Neural cell (in vitro differentiated cells): ENCODE measurements at regions not wholly inside any gene's neighbourhood (a gene's known extent, or its start where the extent isn't known, plus 50 kb on each side); places are given as distances from the start of the nearest gene placed in this dataset.

Experiments used
- H2AFZ ChIP-seq: fragments of 200-600, 300-800 bp; sonication (generic), shearing (Covaris generic); 2 replicates; pipeline ENCODE4 v1.6.0; 2014; ENCODE audit warnings: low read depth, mild to moderate bottlenecking, antibody characterized with exemption, low read length, moderate library complexity
- H3F3A ChIP-seq: fragments of 200-600 bp; shearing (Covaris generic); 2 replicates; pipeline ENCODE4 v1.6.1; 2016; ENCODE audit warnings: mild to moderate bottlenecking, moderate library complexity, mixed read lengths, antibody characterized with exemption, low read length; ENCODE audit not compliant: insufficient read depth, poor library complexity, severe bottlenecking
- H3K27ac ChIP-seq: fragments of 200-600, 300-800 bp; sonication (generic), shearing (Covaris generic); 2 replicates; pipeline ENCODE4 v1.5.1; 2014; ENCODE audit warnings: mild to moderate bottlenecking, low read length, moderate library complexity
- H3K27me3 ChIP-seq: fragments of 300-800, 200-600 bp; sonication (generic), shearing (Covaris generic); 2 replicates; pipeline ENCODE4 v1.6.0; 2014; ENCODE audit warnings: mild to moderate bottlenecking, low read depth, low read length, moderate library complexity; ENCODE audit not compliant: insufficient read depth
- H3K36me3 ChIP-seq: fragments of 300-800, 200-600 bp; sonication (generic), shearing (Covaris generic); 2 replicates; pipeline ENCODE4 v1.5.1; 2014; ENCODE audit warnings: mild to moderate bottlenecking, antibody characterized with exemption, low read length, moderate library complexity; ENCODE audit not compliant: insufficient read depth
- H3K4me2 ChIP-seq: fragments of 300-800, 200-600 bp; sonication (generic), shearing (Covaris generic); 2 replicates; pipeline ENCODE4 v1.6.0; 2014; ENCODE audit warnings: mild to moderate bottlenecking, low read length
- H3K4me3 ChIP-seq: fragments of 300-800, 200-600 bp; sonication (generic), shearing (Covaris generic); 2 replicates; pipeline ENCODE4 v1.5.1; 2014; ENCODE audit warnings: mild to moderate bottlenecking, low read length, moderate library complexity
- H3K79me2 ChIP-seq: fragments of 200-600 bp; shearing (Covaris generic); replicated peaks from 2 replicates; pipeline ENCODE4 v1.6.0; 2014; ENCODE audit warnings: mild to moderate bottlenecking, low read length, moderate library complexity; ENCODE audit not compliant: insufficient read depth
- H3K9ac ChIP-seq: fragments of 300-800, 200-600 bp; sonication (generic), shearing (Covaris generic); 2 replicates; pipeline ENCODE4 v1.6.1; 2016; ENCODE audit warnings: mild to moderate bottlenecking, low read length, mixed read lengths
- H3K9me2 ChIP-seq: fragments of 200-600 bp; shearing (Covaris generic); 2 replicates; pipeline ENCODE4 v1.6.1; 2016; ENCODE audit warnings: mild to moderate bottlenecking, low read length, mixed read lengths; ENCODE audit not compliant: insufficient read depth
- H3K9me3 ChIP-seq: fragments of 200-600, 300-800 bp; sonication (generic), shearing (Covaris generic); 2 replicates; pipeline ENCODE4 v1.6.1; 2016; ENCODE audit warnings: mild to moderate bottlenecking, mixed run types, low read length, moderate library complexity, mixed read lengths
- H4K20me1 ChIP-seq: fragments of 200-600 bp; shearing (Covaris generic); 2 replicates; pipeline ENCODE4 v1.6.1; 2016; ENCODE audit warnings: mild to moderate bottlenecking, mixed run types; ENCODE audit not compliant: insufficient read depth
- EZH2 ChIP-seq: fragments of 200-600, 300-800 bp; shearing (Covaris generic), sonication (generic); IDR thresholded peaks from 2 replicates; pipeline ENCODE4 v1.6.1; 2014; ENCODE audit warnings: antibody characterized with exemption, low read length, borderline replicate concordance, mild to moderate bottlenecking; ENCODE audit not compliant: insufficient read depth, poor library complexity, severe bottlenecking
- RAD21 ChIP-seq: fragments of 450-650 bp; conservative IDR thresholded peaks from 2 replicates; pipeline ENCODE4 v1.6.1; 2014; ENCODE audit warnings: antibody characterized with exemption, mild to moderate bottlenecking, moderate library complexity
- REST ChIP-seq: IDR thresholded peaks from 2 replicates; pipeline ENCODE4 v1.6.1; 2012; ENCODE audit warnings: borderline replicate concordance
- SMC3 ChIP-seq: fragments of 450-650 bp; conservative IDR thresholded peaks from 2 replicates; pipeline ENCODE4 v1.6.1; 2014; ENCODE audit warnings: antibody characterized with exemption, mild to moderate bottlenecking, moderate library complexity; ENCODE audit not compliant: poor library complexity
- TAF1 ChIP-seq: IDR thresholded peaks from 2 replicates; pipeline ENCODE4 v1.6.1; 2012; ENCODE audit warnings: low read depth

GRCh38 chr12:113521708-113522107 is 50.0 kb upstream of the LHX5 start:
- Histone ChIP-seq H3K27me3 (peaks cover 15% of the 10 kb centered on the region), H3K9me3 (peaks cover 5% of the 10 kb centered on the region), H3K36me3 (no peaks in the 10 kb centered on the region), H3K9me2 (no peaks in the 10 kb centered on the region), H3K4me2 (no peak overlapping the region), H3K27ac (no peak overlapping the region), H2AFZ (no peak overlapping the region), H3K79me2 (no peaks in the 10 kb centered on the region), H3K9ac (no peak overlapping the region), H4K20me1 (no peaks in the 10 kb centered on the region), H3K4me3 (no peak overlapping the region), H3F3A (no peaks in the 10 kb centered on the region)
- TF ChIP-seq EZH2 (no peak), SMC3 (no peak), TAF1 (no peak), RAD21 (no peak), REST (no peak)
